NCI-H2196 treated with DMSO at 0.1 percent for 48 hours (cell line): ENCODE measurements at regions not wholly inside any gene's neighbourhood (a gene's known extent, or its start where the extent isn't known, plus 50 kb on each side); places are given as distances from the start of the nearest gene placed in this dataset.

Experiments used
- DNase-seq: peaks from one replicate; lab custom pipeline; 2025; ENCODE audit not compliant: unreplicated experiment; lab: John Stamatoyannopoulos, UW

DNA sequence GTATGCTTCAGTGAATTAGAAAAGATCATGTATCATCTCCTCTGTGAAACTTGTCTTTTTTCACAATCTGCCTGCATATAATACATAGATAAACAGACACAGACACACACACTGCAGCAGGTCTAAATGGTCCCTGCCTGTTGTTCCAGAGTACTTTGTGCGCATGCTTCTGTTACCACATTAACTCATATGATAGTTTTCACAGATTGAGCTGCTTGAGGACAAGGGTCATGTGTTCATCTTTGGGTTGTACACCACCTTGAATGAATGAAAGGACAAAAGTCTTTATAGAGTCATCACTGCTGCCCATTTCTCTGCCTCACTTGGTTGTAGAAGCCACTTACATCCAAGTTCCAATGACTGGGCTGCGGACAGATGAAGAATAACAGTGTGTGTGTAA is 72.7 kb upstream of the GLS start:
- DNase-seq = no peak

GRCh38 chr2:190809139-190809764 is 71.4 kb upstream of the GLS start:
- DNase-seq = no peak

- DNase-seq = no peak
Measured at GRCh38 chr2:190809876-190810525, 70.6 kb upstream of the GLS start.

GRCh38 chr2:190810981-190811587 is 69.5 kb upstream of the GLS start:
- DNase-seq = no peak

DNA sequence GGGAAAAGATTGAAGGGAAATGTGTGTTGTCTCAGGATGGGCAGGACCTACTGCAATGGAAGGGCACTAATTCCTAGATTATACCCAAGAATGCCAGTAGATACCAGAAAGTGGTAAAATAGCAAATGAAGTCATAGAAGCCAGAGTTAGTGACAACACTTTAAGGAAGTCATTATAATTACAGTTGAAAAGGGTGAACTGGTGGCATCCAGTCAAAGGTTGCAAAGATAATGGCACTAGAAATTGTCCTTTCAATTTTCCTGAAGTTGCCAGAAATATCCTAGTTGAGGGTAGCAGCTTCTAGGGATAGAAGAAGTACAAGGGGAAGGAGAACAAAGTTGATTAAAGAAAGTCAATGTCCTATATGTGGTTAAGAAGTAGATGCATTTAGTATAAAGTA is 68.8 kb upstream of the GLS start:
- no peak for DNase-seq

GRCh38 chr2:190812506-190813294 is 67.9 kb upstream of the GLS start:
- DNase-seq = no peak

DNA sequence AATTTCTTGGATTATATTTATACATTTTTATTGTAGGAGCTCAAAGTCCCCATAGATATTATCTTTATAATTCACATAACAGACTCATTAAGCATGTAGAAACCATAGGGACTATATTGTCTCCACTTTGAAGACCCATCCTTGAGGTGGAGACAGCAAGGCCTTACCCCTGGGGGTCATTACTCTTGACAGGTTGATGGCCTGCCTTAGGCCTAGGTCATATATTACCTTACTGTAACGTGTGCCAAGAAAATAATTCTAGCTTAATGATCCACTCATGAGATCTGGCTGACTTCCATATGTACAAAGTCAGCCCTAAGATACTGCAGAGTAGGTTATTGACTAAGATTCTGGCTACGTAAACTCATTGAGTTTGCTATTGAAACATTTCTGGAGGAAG is 65.4 kb upstream of the GLS start:
- no peak for DNase-seq

- no peak for DNase-seq
Measured at GRCh38 chr2:190817082-190817481, 63.5 kb upstream of the GLS start.

DNA sequence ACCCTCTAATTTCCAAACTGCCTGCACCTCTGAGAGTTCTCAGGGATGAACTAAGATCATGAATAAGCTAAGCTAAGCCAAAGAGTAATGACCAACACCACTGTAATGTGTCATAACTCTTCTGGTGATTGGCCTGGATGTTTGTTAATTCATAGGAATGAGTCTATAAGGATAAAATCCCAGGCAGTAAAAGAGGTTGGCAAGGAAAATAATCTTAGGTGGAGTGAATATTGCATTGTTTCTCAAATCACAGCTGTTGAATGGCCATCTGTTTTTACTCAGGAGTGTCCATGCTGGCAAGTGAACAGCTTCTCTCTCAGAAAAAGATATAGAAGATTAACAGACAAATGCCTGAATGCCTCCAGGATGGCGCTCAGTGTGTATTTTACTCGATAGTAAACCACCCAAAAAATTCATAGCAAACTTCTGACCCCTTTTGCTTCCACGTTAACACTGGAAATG is 60.8 kb upstream of the GLS start:
- no peak for DNase-seq

DNA sequence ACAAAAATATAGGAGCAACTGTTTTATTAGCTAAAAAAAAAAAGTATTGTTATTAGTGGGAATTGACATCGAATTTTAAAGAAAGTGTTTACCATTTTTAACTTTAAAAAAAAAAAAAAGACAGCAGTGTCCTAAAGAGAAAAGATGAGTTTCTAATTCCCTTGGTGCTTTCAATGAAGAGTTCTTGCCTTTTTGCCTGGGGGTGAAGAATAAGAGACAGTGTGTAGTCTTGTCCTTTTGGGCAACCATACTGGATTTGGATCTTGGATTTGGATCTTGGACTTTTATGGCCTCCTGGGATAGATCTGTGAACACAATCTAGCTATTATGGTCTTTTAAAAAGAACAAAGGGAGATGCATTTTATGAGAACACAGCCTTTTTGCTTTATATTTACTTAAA is 60.2 kb upstream of the GLS start:
- DNase-seq = no peak

DNA sequence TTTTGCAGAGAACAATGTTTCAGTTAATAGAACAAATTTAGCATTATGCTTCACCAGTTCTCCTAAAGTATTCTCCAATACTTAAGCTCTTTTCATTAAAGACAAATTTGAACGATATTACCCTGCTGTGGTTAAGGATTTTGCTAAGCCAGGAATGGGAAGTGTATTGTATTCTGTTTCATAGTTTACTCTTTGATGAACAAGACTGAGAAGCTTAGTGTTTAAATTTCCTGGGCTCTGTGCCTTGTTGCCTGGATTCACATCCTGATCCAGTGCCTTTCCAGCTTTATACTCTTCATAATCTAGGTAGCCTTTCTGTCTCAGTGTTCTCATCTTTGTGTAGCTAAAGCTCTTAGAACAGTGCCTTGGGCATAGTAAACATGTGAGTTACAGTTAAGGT is 58.6 kb upstream of the GLS start:
- DNase-seq = no peak

DNA sequence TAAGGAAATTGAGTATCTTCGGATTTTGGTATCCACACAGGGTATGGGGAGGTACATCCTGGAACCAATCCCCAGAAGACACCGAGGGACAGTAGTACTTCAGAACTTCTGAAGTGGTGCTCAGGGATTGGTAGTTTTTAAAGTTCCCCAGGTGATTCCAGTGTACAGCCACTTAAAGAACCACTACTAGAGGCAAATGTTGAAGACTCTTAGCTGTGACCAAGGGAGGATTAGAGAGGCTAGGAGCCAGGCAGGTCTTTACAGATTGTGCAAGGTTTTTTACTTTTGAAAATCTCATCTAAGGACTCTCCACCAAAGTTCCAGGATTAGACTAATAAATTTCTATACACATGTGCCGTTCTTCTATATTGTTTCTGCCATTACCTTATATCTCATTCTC is 52.9 kb upstream of the GLS start:
- no peak for DNase-seq

DNA sequence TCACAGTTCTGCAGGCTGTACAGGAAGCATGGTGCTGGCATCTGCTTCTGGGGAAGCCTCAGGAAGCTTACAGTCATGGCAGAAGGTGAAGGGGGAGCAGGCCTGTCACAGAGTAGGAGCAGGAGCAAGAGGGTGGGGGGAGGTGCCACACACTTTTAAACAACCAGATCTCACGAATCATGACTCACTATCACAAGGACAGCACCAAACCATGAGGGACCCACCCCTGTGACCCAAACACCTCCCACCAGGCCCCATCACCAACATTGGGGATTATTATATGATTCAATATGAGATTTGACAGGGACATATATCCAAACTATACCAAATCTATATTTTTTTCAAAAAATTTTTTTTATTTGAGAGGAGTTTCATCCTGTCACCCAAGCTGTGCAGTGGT is 51.0 kb upstream of the GLS start:
- DNase-seq = no peak
